GM20000 (cell line): ENCODE measurements at regions not wholly inside any gene's neighbourhood (a gene's known extent, or its start where the extent isn't known, plus 50 kb on each side); places are given as distances from the start of the nearest gene placed in this dataset.

ENCODE experiments used
- DNase-seq: peaks from one replicate; pipeline ENCODE4 v3.0.0; 2012; ENCODE audit warnings: low spot score
- CTCF ChIP-seq: IDR thresholded peaks from 2 replicates; pipeline ENCODE4 v1.5.1; 2012; ENCODE audit warnings: mild to moderate bottlenecking, control low read depth; ENCODE audit errors: extremely low read depth, missing control alignments

- TF ChIP-seq CTCF: no peak
- no peak for DNase-seq
These were observed 69.6 kb upstream of the FER start for GRCh38 chr5:108678091-108678490.

GRCh38 chr5:108675736-108676135 is 72.0 kb upstream of the FER start:
- TF ChIP-seq CTCF: no peak
- DNase-seq: no peak

GRCh38 chr5:108672639-108673038 is 75.1 kb upstream of the FER start:
- no peak for DNase-seq
- no peak for TF ChIP-seq CTCF

GRCh38 chr5:108670591-108671289 is 77.0 kb upstream of the FER start:
- DNase-seq: no peak
- no peak for TF ChIP-seq CTCF

GRCh38 chr5:108669462-108669861 is 78.2 kb upstream of the FER start:
- TF ChIP-seq CTCF: no peak
- DNase-seq: no peak

- DNase-seq: no peak
- no peak for TF ChIP-seq CTCF
These were observed 86.0 kb upstream of the FER start for GRCh38 chr5:108661590-108662219.

GRCh38 chr5:108661024-108661423 is 86.7 kb upstream of the FER start:
- no peak for DNase-seq
- no peak for TF ChIP-seq CTCF
